Hepatocyte (in vitro differentiated cells): ENCODE measurements at regions not wholly inside any gene's neighbourhood (a gene's known extent, or its start where the extent isn't known, plus 50 kb on each side); places are given as distances from the start of the nearest gene placed in this dataset.

Experiments
- DNase-seq: peaks from one replicate; pipeline ENCODE4 v3.0.0-alpha.2; 2016; ENCODE audit warnings: low spot score
- H2AFZ ChIP-seq: fragments of 200-600 bp; sonication (generic); 2 replicates; pipeline ENCODE4 v1.6.0; 2016; ENCODE audit warnings: antibody characterized with exemption, mild to moderate bottlenecking
- H3K27ac ChIP-seq: fragments of 200-600 bp; sonication (generic); 2 replicates; pipeline ENCODE4 v1.5.1; 2016; ENCODE audit warnings: mild to moderate bottlenecking
- H3K27me3 ChIP-seq: fragments of 200-600 bp; sonication (generic); 2 replicates; pipeline ENCODE4 v1.6.1; 2016
- H3K36me3 ChIP-seq: fragments of 200-600 bp; sonication (generic); replicated peaks from 2 replicates; pipeline ENCODE4 v1.5.1; 2016; ENCODE audit warnings: low read depth; ENCODE audit not compliant: insufficient read depth
- H3K4me1 ChIP-seq: fragments of 200-600 bp; sonication (generic); 2 replicates; pipeline ENCODE4 v1.5.1; 2016; ENCODE audit warnings: mild to moderate bottlenecking, moderate library complexity; ENCODE audit not compliant: insufficient read depth
- H3K4me2 ChIP-seq: fragments of 200-600 bp; sonication (generic); 2 replicates; pipeline ENCODE4 v1.6.0; 2016
- H3K4me3 ChIP-seq: fragments of 200-600 bp; sonication (generic); 2 replicates; pipeline ENCODE4 v1.5.1; 2016; ENCODE audit warnings: mild to moderate bottlenecking
- H3K79me2 ChIP-seq: fragments of 200-600 bp; sonication (generic); 2 replicates; pipeline ENCODE4 v1.6.0; 2017; ENCODE audit warnings: mild to moderate bottlenecking
- H3K9me2 ChIP-seq: fragments of 200-600 bp; sonication (generic); replicated peaks from 2 replicates; pipeline ENCODE4 v1.6.0; 2017; ENCODE audit warnings: mild to moderate bottlenecking; ENCODE audit not compliant: insufficient read depth
- H3K9me3 ChIP-seq: fragments of 200-600 bp; sonication (generic); 2 replicates; pipeline ENCODE4 v1.5.1; 2016; ENCODE audit warnings: low read depth, mild to moderate bottlenecking
- H4K20me1 ChIP-seq: fragments of 200-600 bp; sonication (generic); 2 replicates; pipeline ENCODE4 v1.6.0; 2016; ENCODE audit warnings: mild to moderate bottlenecking; ENCODE audit not compliant: insufficient read depth, poor library complexity, severe bottlenecking
- EZH2 ChIP-seq: fragments of 200-600 bp; sonication (generic); IDR thresholded peaks from 2 replicates; pipeline ENCODE4 v1.6.1; 2016; ENCODE audit warnings: antibody characterized with exemption, mild to moderate bottlenecking, borderline replicate concordance
- EZH2phosphoT487 ChIP-seq: fragments of 200-600 bp; sonication (generic); IDR thresholded peaks from one replicate; pipeline ENCODE4 v1.6.1; 2018; ENCODE audit warnings: antibody characterized with exemption, mild to moderate bottlenecking, low read depth, moderate library complexity; ENCODE audit not compliant: unreplicated experiment, severe bottlenecking
- WGBS: methylation state at CpG from one replicate; pipeline ENCODE4 v1.1.6; 2016; ENCODE audit warnings: low lambda C conversion rate; ENCODE audit errors: missing lambda C conversion rate; 5-methylcytosine and 5-hydroxymethylcytosine counted together
- TF ChIP-seq, protein P1 (sequence below): fragments of 200-600 bp; sonication (generic); IDR thresholded peaks from 2 replicates; pipeline ENCODE4 v1.5.1; 2016; ENCODE audit warnings: antibody characterized with exemption, mild to moderate bottlenecking; ENCODE audit not compliant: poor library complexity

DNA sequence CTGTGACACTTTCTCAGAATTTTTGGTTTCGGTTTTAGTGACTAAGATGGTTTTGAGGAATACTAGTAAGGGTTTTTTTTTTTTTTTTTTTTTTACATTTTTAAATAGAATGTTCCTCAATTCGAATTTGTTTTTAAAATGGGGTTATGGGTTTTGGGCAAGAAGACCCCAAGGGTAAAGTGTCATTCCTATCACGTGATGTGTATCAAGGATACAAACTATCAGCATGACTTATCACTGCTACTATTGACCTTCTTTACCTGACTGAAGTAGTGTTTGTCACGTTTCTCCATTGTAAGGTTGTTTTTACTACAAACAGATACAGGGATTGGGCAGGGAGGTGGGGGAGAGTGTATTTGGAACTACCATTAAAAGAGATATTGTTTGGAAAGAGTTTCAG, 781.1 kb upstream of the ADGRL4 start:
- H3K9me2 ChIP-seq, result no peaks in the 10 kb centered on the region
- H3K9me3 ChIP-seq, result no peaks in the 10 kb centered on the region
- H3K79me2 ChIP-seq, result no peaks in the 10 kb centered on the region
- H3K4me3 ChIP-seq, result no peak overlapping the region
- no peak for TF ChIP-seq EZH2
- TF ChIP-seq, protein P1, sequence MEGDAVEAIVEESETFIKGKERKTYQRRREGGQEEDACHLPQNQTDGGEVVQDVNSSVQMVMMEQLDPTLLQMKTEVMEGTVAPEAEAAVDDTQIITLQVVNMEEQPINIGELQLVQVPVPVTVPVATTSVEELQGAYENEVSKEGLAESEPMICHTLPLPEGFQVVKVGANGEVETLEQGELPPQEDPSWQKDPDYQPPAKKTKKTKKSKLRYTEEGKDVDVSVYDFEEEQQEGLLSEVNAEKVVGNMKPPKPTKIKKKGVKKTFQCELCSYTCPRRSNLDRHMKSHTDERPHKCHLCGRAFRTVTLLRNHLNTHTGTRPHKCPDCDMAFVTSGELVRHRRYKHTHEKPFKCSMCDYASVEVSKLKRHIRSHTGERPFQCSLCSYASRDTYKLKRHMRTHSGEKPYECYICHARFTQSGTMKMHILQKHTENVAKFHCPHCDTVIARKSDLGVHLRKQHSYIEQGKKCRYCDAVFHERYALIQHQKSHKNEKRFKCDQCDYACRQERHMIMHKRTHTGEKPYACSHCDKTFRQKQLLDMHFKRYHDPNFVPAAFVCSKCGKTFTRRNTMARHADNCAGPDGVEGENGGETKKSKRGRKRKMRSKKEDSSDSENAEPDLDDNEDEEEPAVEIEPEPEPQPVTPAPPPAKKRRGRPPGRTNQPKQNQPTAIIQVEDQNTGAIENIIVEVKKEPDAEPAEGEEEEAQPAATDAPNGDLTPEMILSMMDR, result no peak
- H3K27me3 ChIP-seq, result no peaks in the 10 kb centered on the region
- no peaks in the 10 kb centered on the region for H4K20me1 ChIP-seq
- no peak for DNase-seq
- H3K4me1 ChIP-seq, result no peaks in the 10 kb centered on the region
- no peak overlapping the region for H3K4me2 ChIP-seq
- H2AFZ ChIP-seq, result no peak overlapping the region
- 72% methylated on average over 4 of the region's 4 CpGs for WGBS
- no peak overlapping the region for H3K27ac ChIP-seq
- H3K36me3 ChIP-seq, result no peaks in the 10 kb centered on the region

DNA sequence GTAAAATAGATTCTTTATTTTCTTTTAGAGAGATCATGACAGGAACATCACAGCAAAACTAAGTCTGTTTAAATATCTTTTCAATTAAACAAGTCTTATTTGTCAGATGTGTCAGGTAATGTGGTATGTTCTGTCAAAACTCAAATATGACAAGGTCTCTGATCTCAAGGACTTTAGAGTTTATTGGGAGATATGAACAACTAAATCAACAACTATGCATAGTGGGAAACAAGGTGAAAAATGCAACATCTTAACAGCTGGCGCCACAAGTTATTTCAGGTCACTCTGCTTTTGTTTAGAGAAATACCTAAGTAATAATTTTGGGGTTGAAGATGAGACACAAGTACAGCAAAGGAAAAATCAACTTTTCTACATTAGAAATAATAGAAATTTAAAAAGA, 779.4 kb upstream of the ADGRL4 start:
- H3K27ac ChIP-seq, result no peak overlapping the region
- 100% methylated on average over 1 of the region's 1 CpG for WGBS

DNA sequence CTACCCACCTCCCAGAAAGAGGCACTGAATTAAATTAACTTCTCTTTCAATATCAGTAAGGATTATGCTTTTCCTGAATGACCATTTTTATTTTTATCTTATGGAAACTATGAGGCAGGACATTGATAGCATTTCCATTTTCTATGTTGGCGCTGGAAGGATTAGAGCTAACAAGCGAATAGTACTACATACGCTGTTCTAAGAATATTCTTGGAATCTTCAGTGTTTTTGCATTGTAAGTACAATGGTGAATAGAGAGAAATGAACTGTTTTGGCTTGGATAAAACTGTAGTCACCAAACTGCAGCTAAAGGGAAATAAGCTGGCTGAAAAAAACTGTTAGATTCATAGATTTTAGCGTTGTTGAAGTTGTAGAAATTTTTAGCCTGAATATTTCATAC, 779.0 kb upstream of the ADGRL4 start:
- no peak overlapping the region for H3K4me3 ChIP-seq
- 93% methylated on average over 4 of the region's 4 CpGs for WGBS
- DNase-seq, result no peak
- H4K20me1 ChIP-seq, result no peaks in the 10 kb centered on the region
- no peak overlapping the region for H2AFZ ChIP-seq
- no peaks in the 10 kb centered on the region for H3K9me2 ChIP-seq
- no peak overlapping the region for H3K4me2 ChIP-seq
- H3K79me2 ChIP-seq, result no peaks in the 10 kb centered on the region
- no peaks in the 10 kb centered on the region for H3K9me3 ChIP-seq
- H3K36me3 ChIP-seq, result no peaks in the 10 kb centered on the region
- H3K27me3 ChIP-seq, result no peaks in the 10 kb centered on the region
- no peak overlapping the region for H3K27ac ChIP-seq
- TF ChIP-seq EZH2phosphoT487 (no peak), EZH2 (no peak)
- TF ChIP-seq, protein P1, result no peak
- H3K4me1 ChIP-seq, result no peaks in the 10 kb centered on the region

More for the DNA sequence above, 779.4 kb upstream of the ADGRL4 start:
- TF ChIP-seq EZH2phosphoT487, result no peak
- TF ChIP-seq EZH2, result no peak
- TF ChIP-seq, protein P1, result no peak
- H3K9me2 ChIP-seq, result no peaks in the 10 kb centered on the region
- H3K9me3 ChIP-seq, result no peaks in the 10 kb centered on the region
- no peak overlapping the region for H2AFZ ChIP-seq
- no peaks in the 10 kb centered on the region for H4K20me1 ChIP-seq
- no peak overlapping the region for H3K4me2 ChIP-seq
- H3K27me3 ChIP-seq, result no peaks in the 10 kb centered on the region
- no peaks in the 10 kb centered on the region for H3K79me2 ChIP-seq
- H3K4me1 ChIP-seq, result no peaks in the 10 kb centered on the region
- DNase-seq, result no peak
- H3K4me3 ChIP-seq, result no peak overlapping the region
- H3K36me3 ChIP-seq, result no peaks in the 10 kb centered on the region

DNA sequence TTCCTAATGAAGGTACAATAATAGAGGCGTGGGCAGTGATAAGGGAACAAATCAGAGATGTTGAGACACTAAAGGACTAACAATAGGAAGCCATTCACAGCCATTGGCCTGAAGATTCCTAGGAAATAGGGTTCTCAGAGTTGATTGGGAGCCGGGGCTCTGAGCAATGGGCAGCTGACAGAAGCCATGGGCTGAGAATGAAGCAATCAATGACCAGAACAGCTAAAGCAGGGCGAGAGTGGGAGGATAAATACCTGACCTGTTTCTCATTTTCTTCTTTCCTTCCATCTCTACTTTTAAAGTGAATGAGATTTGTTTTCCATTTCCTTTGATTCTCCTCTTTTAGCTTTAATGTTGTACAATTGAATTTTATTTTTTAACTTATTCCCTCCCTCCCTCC, 774.7 kb upstream of the ADGRL4 start:
- WGBS, result 88% methylated on average over 3 of the region's 3 CpGs
- no peak overlapping the region for H3K4me3 ChIP-seq
- no peaks in the 10 kb centered on the region for H3K9me2 ChIP-seq
- TF ChIP-seq, protein P1, result no peak
- no peak for TF ChIP-seq EZH2
- TF ChIP-seq EZH2phosphoT487, result no peak
- DNase-seq, result no peak
- H2AFZ ChIP-seq, result no peak overlapping the region
- H3K27ac ChIP-seq, result no peak overlapping the region
- H3K36me3 ChIP-seq, result no peaks in the 10 kb centered on the region
- H3K79me2 ChIP-seq, result no peaks in the 10 kb centered on the region
- H3K4me2 ChIP-seq, result no peak overlapping the region
- no peaks in the 10 kb centered on the region for H4K20me1 ChIP-seq
- H3K4me1 ChIP-seq, result no peaks in the 10 kb centered on the region
- no peaks in the 10 kb centered on the region for H3K27me3 ChIP-seq
- H3K9me3 ChIP-seq, result no peaks in the 10 kb centered on the region
